HG02943 (cell line): ENCODE measurements at regions not wholly inside any gene's neighbourhood (a gene's known extent, or its start where the extent isn't known, plus 50 kb on each side); places are given as distances from the start of the nearest gene placed in this dataset.
A peak's percentile ranks its signal among the peaks of the same experiment; 100 is the strongest.

Experiments used
- ATAC-seq: cut with Tn5 transposase; IDR thresholded peaks from one replicate; pipeline ENCODE4 v1.9.1; 2021; ENCODE audit warnings: mild to moderate bottlenecking, low read depth, moderate library complexity; ENCODE audit not compliant: unreplicated experiment

- ATAC-seq, result no peak
Measured at GRCh38 chr10:56782503-56782902, 421.4 kb upstream of the ZWINT start.

GRCh38 chr10:56771343-56771742, 410.3 kb upstream of the ZWINT start:
- no peak for ATAC-seq

- ATAC-seq, result no peak
Measured at GRCh38 chr10:56763090-56763489, 402.0 kb upstream of the ZWINT start.

- ATAC-seq, result no peak
Measured at GRCh38 chr10:56745490-56745889, 384.4 kb upstream of the ZWINT start.

- ATAC-seq, result no peak
Measured at GRCh38 chr10:56728349-56728748, 367.3 kb upstream of the ZWINT start.

GRCh38 chr10:56722912-56723311, 361.9 kb upstream of the ZWINT start:
- ATAC-seq, result no peak

- no peak for ATAC-seq
Measured at GRCh38 chr10:56715262-56715661, 354.2 kb upstream of the ZWINT start.

- ATAC-seq, result no peak
Measured at GRCh38 chr10:56698506-56698905, 337.4 kb upstream of the ZWINT start.

GRCh38 chr10:56679578-56679977, 318.5 kb upstream of the ZWINT start:
- ATAC-seq, result no peak

GRCh38 chr10:56662765-56663447, 301.8 kb upstream of the ZWINT start:
- ATAC-seq, result peak; percentile 96

- ATAC-seq, result no peak
Measured at GRCh38 chr10:56653289-56653688, 292.2 kb upstream of the ZWINT start.

GRCh38 chr10:56646329-56647111, 285.5 kb upstream of the ZWINT start:
- ATAC-seq, result no peak

- ATAC-seq, result peak; percentile 99
Measured at GRCh38 chr10:56633876-56634452, 272.9 kb upstream of the ZWINT start.

GRCh38 chr10:56632537-56632936, 271.5 kb upstream of the ZWINT start:
- ATAC-seq, result no peak

- ATAC-seq, result peak; percentile 65
Measured at GRCh38 chr10:56624082-56624481, 263.0 kb upstream of the ZWINT start.

GRCh38 chr10:56623064-56623463, 262.0 kb upstream of the ZWINT start:
- ATAC-seq, result no peak

- peak; percentile 64 for ATAC-seq
Measured at GRCh38 chr10:56622335-56622973, 261.4 kb upstream of the ZWINT start.

GRCh38 chr10:56606202-56606601, 245.1 kb upstream of the ZWINT start:
- ATAC-seq, result no peak

GRCh38 chr10:56605051-56605450, 244.0 kb upstream of the ZWINT start:
- no peak for ATAC-seq

- no peak for ATAC-seq
Measured at GRCh38 chr10:56604624-56605023, 243.6 kb upstream of the ZWINT start.

GRCh38 chr10:56599201-56599600, 238.1 kb upstream of the ZWINT start:
- ATAC-seq, result no peak
